ENCODE measurements at regions not wholly inside any gene's neighbourhood (a gene's known extent, or its start where the extent isn't known, plus 50 kb on each side); places are given as distances from the start of the nearest gene placed in this dataset.
A peak's percentile ranks its signal among the peaks of the same experiment; 100 is the strongest.

GRCh38 chr9:87810679-87811178 is 71.9 kb upstream of the SPATA31E1 start (continued):
- TF ChIP-seq ZNF311 (CRISPR knock-in tag; IDR thresholded peaks at IDR 0.05): no peak
- TF ChIP-seq CHAMP1 (IDR thresholded peaks at IDR 0.05): no peak
- TF ChIP-seq PRDM10 (IDR thresholded peaks at IDR 0.05; ENCODE audit: partially characterized antibody): peak; percentile 10
- TF ChIP-seq TBL1XR1 (IDR thresholded peaks at IDR 0.05; ENCODE audit: low read length in 2 of 2): peak; percentile 81 to 88; a peak in 3 of 4 replicates
- TF ChIP-seq NCOA4 (IDR thresholded peaks at IDR 0.05; ENCODE audit: partially characterized antibody): no peak
- TF ChIP-seq ZHX1 (conservative IDR thresholded peaks at IDR 0.05; ENCODE audit: low read length): no peak
- peak; percentile 64 for TF ChIP-seq MAX (CRISPR knock-in tag; IDR thresholded peaks at IDR 0.05)
- no peak for TF ChIP-seq TCFL5 (CRISPR knock-in tag; conservative IDR thresholded peaks at IDR 0.05)
- peak; percentile 59 for TF ChIP-seq CREM (IDR thresholded peaks at IDR 0.05; ENCODE audit: low read depth)
- peak; percentile 39; the same call in 1 of the 2 replicates for TF ChIP-seq BHLHE40 (IDR thresholded peaks at IDR 0.05; ENCODE audit: low read length)
- no peak for TF ChIP-seq SLC30A9 (CRISPR knock-in tag; IDR thresholded peaks at IDR 0.05)
- TF ChIP-seq POLR2AphosphoS2 (IDR thresholded peaks at IDR 0.05; ENCODE audit: low read length): no peak
- no peak for TF ChIP-seq TCF7 (IDR thresholded peaks at IDR 0.05; ENCODE audit: borderline replicate concordance)
- TF ChIP-seq RFX7 (CRISPR knock-in tag; IDR thresholded peaks at IDR 0.05): no peak
- TF ChIP-seq SMAD4 (CRISPR knock-in tag; conservative IDR thresholded peaks at IDR 0.05): peak; percentile 83
- peak; percentile 59; the same call in 1 of the 2 replicates for TF ChIP-seq SP1 (CRISPR knock-in tag; IDR thresholded peaks at IDR 0.05)
- TF ChIP-seq ETS1 (conservative IDR thresholded peaks at IDR 0.05; ENCODE audit: control insufficient read depth, low read depth, low read length): no peak
